AG04449 (cell line): ENCODE measurements at regions not wholly inside any gene's neighbourhood (a gene's known extent, or its start where the extent isn't known, plus 50 kb on each side); places are given as distances from the start of the nearest gene placed in this dataset.

Experiments
- CTCF ChIA-PET: fragments of 350-600 bp; formaldehyde crosslinking; extraction: SDS; loops from one replicate; lab custom pipeline; 2021; ENCODE audit warnings: antibody characterized with exemption; lab: Yijun Ruan, JAX
- POLR2A ChIA-PET: fragments of 400-600, 350-600 bp; formaldehyde crosslinking; extraction: SDS; loops from one replicate; lab custom pipeline; 2020; ENCODE audit warnings: antibody characterized with exemption, inconsistent platforms; lab: Yijun Ruan, JAX
- DNase-seq: peaks from one replicate; pipeline ENCODE4 v3.0.0-alpha.2; 2010; ENCODE audit warnings: low read depth, low spot score
- H3K4me3 ChIP-seq: 2 replicates; pipeline ENCODE4 v1.5.1; 2011; ENCODE audit warnings: low read depth, mild to moderate bottlenecking, control low read depth, low read length
- TF ChIP-seq, protein P1 (sequence below): IDR thresholded peaks from one replicate; pipeline ENCODE4 v1.5.1; 2011; ENCODE audit warnings: mild to moderate bottlenecking, moderate library complexity, low read length, control low read depth, inconsistent platforms; ENCODE audit not compliant: insufficient read depth; ENCODE audit errors: missing control alignments

- no peak for DNase-seq
- no peak overlapping the region for H3K4me3 ChIP-seq
- ChIA-PET POLR2A (no interaction called here), CTCF (no interaction called here)
- TF ChIP-seq, protein P1, sequence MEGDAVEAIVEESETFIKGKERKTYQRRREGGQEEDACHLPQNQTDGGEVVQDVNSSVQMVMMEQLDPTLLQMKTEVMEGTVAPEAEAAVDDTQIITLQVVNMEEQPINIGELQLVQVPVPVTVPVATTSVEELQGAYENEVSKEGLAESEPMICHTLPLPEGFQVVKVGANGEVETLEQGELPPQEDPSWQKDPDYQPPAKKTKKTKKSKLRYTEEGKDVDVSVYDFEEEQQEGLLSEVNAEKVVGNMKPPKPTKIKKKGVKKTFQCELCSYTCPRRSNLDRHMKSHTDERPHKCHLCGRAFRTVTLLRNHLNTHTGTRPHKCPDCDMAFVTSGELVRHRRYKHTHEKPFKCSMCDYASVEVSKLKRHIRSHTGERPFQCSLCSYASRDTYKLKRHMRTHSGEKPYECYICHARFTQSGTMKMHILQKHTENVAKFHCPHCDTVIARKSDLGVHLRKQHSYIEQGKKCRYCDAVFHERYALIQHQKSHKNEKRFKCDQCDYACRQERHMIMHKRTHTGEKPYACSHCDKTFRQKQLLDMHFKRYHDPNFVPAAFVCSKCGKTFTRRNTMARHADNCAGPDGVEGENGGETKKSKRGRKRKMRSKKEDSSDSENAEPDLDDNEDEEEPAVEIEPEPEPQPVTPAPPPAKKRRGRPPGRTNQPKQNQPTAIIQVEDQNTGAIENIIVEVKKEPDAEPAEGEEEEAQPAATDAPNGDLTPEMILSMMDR, result no peak
These were observed 130.0 kb downstream of the ERMARD start for GRCh38 chr6:169881398-169881797.

DNA sequence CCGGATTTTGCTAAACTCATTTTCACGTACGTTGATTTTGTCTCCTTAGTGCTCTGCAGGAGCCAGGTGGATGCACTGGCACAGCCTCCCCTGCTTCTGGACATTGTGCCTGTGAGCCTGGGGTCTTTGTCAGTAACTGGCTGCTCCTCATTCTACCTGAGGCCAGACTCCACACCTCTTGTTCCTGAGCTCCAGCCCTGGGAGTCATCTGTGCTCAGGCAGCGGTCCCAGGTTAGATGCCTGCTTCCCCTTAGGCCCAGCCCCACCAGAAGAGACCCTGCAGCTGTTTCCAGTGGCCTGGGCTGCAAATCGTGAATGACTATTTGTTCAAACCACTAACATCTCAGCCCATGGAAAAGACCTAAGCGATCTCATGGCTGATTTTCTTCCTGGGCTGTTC lies 129.1 kb downstream of the ERMARD start:
- CTCF ChIA-PET, result no interaction called here
- no peak for DNase-seq
- no peak overlapping the region for H3K4me3 ChIP-seq
- POLR2A ChIA-PET, result no interaction called here
- TF ChIP-seq, protein P1, result no peak

GRCh38 chr6:169869301-169869700 lies 117.9 kb downstream of the ERMARD start:
- POLR2A ChIA-PET, result no interaction called here
- no peak for DNase-seq
- no peak overlapping the region for H3K4me3 ChIP-seq
- TF ChIP-seq, protein P1, result no peak
- CTCF ChIA-PET, result no interaction called here

DNA sequence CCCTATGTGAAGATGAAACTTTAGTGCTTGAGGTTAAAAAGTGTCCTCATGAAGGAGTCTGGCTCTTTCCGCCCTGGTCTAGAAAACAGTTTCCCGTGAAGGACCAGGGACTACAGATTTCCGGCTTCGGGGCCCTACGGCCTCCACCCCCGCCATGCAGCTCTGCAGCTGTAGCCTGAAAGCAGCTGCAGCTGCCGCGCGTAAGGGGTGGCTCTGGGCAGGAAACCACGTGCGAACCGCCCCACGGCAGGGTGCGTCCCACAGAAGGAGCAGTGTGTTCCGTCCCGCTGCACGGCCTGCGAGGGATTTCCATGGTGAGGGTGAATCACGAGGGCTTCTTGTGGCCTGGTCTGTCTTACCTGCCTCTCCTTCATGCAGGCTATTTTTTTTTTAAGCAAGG lies 117.0 kb downstream of the ERMARD start:
- DNase-seq, result no peak
- H3K4me3 ChIP-seq, result no peak overlapping the region
- ChIA-PET POLR2A (no interaction called here), CTCF (no interaction called here)
- TF ChIP-seq, protein P1, result no peak

DNA sequence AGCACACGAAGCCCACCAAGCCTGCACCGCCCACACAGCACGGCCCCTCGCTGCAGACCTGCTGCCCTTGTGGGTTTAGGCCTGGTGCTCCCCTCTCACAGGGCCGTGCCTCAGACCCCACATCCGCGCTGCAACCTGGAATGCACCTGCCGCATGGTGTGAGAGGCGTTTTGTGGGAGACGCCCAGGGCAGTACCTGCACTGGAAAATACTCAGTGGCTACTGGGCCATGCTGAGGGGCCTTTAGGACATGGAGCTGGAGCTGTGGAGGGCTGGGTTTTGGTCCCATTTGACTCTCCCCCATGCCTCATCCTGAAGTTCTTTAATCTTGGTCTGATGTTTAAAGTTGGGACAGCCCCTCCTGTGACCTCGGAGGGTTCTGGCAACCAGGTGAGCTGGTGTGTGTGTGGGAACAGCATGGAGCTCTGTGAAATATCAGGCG lies 116.3 kb downstream of the ERMARD start:
- H3K4me3 ChIP-seq, result no peak overlapping the region
- ChIA-PET POLR2A (no interaction called here), CTCF (no interaction called here)
- TF ChIP-seq, protein P1, result no peak
- DNase-seq, result no peak

DNA sequence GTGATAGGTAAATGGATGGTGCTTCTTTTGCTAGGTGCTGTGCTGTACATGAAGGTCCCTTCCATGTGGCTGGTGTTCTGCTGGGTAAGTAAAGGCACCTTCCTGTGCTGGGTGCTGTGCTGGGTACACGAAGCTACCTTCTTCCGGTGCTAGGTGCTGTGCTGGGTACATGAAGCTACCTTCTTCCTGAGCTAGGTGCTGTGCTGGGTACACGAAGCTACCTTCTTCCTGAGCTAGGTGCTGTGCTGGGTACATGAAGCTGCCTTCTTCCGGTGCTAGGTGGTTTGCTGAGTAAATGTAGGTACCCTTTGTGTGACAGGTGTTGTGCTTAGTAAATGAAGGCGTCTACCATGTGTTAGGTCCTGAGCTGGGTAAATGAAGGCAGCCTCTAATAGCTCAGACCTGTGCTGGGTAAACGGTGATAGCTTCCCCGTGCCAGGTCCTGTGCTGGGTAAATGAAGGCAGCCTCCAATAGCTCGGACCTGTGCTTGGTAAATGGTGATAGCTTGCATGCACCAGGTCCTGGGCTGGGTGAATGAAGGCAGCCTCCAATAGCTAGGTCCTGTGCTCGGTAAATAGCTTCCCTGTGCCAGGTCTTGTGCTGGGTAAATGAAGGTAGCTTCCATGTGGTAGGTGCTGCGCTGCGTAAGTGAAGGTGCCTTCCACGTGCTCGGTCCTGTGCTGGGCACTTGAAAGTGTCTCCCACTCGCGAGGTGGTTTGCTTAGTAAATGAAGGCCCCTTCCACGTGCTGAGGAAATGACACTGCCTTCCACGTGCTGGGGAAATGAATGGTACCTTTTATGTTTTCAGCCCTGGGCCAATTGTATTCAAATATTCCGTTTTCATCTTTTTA lies 115.5 kb downstream of the ERMARD start:
- no peak overlapping the region for H3K4me3 ChIP-seq
- ChIA-PET POLR2A (no interaction called here), CTCF (no interaction called here)
- TF ChIP-seq, protein P1, result no peak
- DNase-seq, result no peak
